RWPE1 (cell line): ENCODE measurements at regions not wholly inside any gene's neighbourhood (a gene's known extent, or its start where the extent isn't known, plus 50 kb on each side); places are given as distances from the start of the nearest gene placed in this dataset.

ENCODE experiments used
- CTCF ChIA-PET: fragments of 350-600 bp; sonication (Branson Sonifier 250); formaldehyde crosslinking; extraction: SDS; loops from one replicate; lab custom pipeline; 2021; lab: Yijun Ruan, JAX
- POLR2A ChIA-PET: fragments of 400-600 bp; formaldehyde crosslinking; extraction: SDS; loops from one replicate; lab custom pipeline; 2020; ENCODE audit warnings: antibody characterized with exemption; ENCODE audit not compliant: low non-redundant PET; lab: Yijun Ruan, JAX
- DNase-seq: peaks from one replicate; pipeline ENCODE4 v3.0.0; 2012; ENCODE audit warnings: low spot score
- H3K27ac ChIP-seq: fragments of 450-650 bp; 2 replicates; pipeline ENCODE4 v1.5.1; 2017
- TF ChIP-seq, protein P1 (sequence below): fragments of 450-650 bp; conservative IDR thresholded peaks from 2 replicates; pipeline ENCODE4 v1.5.1; 2017; ENCODE audit warnings: low read depth, mild to moderate bottlenecking

DNA sequence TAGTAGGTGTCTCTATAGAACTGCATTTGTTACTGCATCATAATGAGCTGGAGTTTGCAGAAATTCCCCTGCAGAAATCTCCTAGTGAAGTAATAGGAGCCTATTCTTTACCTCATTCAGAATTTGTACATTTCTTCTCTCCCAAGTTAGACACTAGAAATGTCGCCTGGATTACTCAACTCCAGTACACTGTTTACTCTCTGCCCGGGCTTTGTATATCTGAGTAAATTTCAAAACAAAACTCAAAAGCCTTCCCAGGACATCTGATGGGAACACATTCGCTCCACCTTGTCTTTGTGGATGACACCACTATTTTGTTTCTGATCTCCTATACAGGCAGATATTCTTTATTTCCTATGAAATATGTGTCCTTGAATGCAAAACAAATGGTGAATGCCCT lies 76.8 kb downstream of the POU3F3 start:
- TF ChIP-seq, protein P1, sequence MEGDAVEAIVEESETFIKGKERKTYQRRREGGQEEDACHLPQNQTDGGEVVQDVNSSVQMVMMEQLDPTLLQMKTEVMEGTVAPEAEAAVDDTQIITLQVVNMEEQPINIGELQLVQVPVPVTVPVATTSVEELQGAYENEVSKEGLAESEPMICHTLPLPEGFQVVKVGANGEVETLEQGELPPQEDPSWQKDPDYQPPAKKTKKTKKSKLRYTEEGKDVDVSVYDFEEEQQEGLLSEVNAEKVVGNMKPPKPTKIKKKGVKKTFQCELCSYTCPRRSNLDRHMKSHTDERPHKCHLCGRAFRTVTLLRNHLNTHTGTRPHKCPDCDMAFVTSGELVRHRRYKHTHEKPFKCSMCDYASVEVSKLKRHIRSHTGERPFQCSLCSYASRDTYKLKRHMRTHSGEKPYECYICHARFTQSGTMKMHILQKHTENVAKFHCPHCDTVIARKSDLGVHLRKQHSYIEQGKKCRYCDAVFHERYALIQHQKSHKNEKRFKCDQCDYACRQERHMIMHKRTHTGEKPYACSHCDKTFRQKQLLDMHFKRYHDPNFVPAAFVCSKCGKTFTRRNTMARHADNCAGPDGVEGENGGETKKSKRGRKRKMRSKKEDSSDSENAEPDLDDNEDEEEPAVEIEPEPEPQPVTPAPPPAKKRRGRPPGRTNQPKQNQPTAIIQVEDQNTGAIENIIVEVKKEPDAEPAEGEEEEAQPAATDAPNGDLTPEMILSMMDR, result no peak

DNA sequence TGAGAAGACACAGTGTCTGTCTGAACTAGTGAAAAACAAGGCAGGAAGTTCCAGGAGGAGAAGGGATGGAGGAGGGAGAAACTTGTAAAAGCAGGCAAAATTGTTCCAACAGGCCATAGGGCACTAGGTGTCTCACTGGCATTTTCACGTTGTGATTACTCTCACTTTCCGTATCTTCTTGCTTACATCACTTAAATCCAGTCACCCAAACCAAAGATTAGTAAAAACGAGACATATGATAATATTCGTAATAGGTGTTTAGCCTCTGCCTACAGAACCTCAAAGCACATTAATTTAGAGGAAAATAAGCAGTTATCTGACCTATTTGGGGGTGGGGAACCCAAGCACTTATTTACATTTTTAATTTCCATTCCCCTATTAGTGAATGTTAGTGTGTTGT lies 78.3 kb downstream of the POU3F3 start:
- H3K27ac ChIP-seq, result no peak overlapping the region
- no peak for DNase-seq
- POLR2A ChIA-PET, result no interaction called here
- CTCF ChIA-PET, result no interaction called here
- TF ChIP-seq, protein P1, result no peak

More for the DNA sequence above, 76.8 kb downstream of the POU3F3 start:
- DNase-seq, result no peak
- ChIA-PET POLR2A (no interaction called here), CTCF (no interaction called here)
- no peak overlapping the region for H3K27ac ChIP-seq

DNA sequence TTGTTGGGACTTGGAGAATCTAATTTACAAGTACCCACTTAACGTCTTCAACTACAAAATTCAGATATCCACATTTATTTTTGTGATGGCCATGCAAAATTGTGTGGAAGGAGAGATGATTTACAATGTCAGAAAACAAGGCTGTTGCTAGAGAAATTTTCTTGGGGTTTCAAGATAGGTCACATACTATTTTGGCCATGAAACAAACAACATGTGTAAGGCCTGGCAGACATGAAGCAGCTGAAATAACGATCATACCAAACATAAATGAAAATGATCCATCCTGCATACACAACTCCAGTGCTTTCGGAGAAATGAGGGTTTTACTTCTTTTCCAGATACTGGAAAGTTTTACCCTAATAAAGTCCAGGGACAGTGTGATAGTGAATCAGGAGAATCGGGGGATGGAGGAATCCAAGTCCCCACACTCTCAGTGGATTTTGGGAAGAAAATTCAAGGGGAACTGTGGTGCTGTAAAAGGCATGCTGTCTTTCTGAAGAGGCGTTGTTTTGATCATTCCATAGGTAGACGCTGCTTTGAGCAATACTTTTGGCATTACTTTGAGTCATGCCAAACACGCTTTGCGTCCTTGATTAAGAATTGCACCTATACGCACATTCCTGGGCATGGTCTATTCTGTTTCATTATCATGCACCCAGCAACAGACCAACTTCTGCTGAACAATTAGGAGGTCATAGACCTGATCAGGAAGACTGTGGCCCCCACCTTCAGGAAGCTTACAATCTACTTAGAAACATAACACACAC lies 79.4 kb downstream of the POU3F3 start:
- TF ChIP-seq, protein P1, result no peak
- CTCF ChIA-PET, result no interaction called here
- no peak for DNase-seq
- no peak overlapping the region for H3K27ac ChIP-seq
- POLR2A ChIA-PET, result no interaction called here

DNA sequence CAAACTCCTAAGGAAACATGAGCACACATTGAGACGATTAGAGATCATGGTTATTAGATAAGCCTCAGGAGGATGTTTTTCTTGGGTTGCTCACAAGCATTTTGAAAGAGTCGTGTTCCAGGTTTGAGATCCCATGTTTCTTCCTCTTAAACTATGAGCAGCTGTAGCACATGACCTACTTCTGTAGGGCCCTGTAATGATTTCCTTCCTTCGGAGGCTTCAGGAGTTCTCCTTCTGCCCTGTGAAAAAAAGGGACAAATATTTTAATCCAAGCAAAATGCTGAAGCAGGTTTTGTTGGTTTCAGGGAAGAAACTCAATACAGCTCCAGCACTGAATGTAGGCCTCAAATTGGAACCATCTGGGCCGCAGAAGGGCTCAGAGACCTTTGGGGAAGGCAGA lies 82.6 kb downstream of the POU3F3 start:
- ChIA-PET POLR2A (no interaction called here), CTCF (no interaction called here)
- TF ChIP-seq, protein P1, result no peak

DNA sequence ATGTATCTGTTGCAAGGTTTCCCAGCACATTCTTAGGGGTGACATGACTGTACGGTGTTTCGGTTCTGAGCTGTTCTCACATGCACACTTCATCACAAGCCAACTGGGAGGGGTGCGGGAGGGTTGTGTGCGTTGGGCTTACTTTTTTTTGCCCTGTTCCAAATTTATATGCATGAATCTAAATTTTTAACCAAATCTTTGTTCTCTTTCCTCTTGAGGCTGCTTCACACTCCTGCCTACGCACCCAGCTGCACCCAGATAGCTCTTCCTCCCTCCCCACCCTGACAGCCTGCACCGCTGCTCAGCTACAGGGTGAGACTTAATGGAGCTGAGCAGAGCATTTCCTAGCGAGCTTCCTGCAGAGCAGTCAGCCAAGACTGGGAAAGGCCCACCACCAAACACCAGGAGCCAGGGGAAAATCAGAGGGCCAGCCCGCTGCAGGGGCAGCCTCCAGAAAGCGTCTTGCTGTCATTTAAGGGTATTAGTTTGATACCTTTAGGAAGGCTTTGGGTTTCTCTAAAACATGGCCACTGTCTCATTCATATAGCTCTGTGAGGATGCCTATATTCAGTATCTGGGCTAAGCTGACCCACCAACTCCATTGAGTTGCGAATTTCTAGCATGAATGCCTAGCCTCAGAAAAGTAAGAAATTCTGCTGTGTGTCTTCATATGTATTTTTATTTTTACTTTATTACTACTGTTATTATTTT lies 84.5 kb downstream of the POU3F3 start:
- H3K27ac ChIP-seq, result no peak overlapping the region
- no peak for DNase-seq
- TF ChIP-seq, protein P1, result no peak
- CTCF ChIA-PET, result interaction anchor here (0.5 to 0.6 kb wide), 2 partner anchors 16 to 860 kb away, joined by 3 read pairs; no protein-coding TSS in a partner anchor
- POLR2A ChIA-PET, result no interaction called here

More for the DNA sequence above, 82.6 kb downstream of the POU3F3 start:
- DNase-seq, result no peak
- H3K27ac ChIP-seq, result no peak overlapping the region

DNA sequence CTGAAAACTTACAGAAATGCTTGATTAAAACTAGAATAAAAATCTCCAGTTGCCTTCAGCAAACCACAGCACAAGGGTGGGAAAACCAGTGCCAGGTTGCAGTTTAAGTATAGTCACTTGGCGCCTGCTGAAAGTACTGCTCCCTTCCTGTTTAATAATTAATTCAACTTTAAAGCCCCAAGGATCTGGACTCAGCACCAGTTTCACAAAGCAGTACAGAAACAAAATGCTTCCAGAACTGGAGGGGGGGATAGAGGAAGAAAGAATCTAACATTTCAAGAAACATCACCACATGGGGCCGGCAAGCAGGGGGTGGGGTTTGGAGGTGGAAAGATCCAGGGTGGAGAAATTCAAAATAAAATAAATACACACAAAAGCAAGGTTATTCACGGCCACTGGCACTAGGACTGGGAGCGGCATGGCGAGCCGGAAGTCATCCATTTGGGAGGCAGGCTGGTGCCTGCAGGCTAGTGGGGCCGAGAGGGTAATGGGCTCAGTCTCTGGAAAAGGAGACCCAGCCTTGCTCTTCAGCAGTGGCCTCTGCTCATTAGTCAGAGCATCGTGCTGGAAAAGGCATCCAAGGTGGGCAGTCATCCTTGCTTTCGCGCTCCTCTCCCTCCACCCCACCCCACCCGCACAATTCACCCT lies 85.8 kb downstream of the POU3F3 start:
- CTCF ChIA-PET, result interaction anchor here (0.6 to 0.7 kb wide), 2 partner anchors 580 to 1647 kb away, joined by 3 read pairs; no protein-coding TSS in a partner anchor
- POLR2A ChIA-PET, result no interaction called here
- H3K27ac ChIP-seq, result no peak overlapping the region
- DNase-seq, result no peak
- TF ChIP-seq, protein P1, result no peak
